Astrocyte of the spinal cord (primary cell): ENCODE measurements at regions not wholly inside any gene's neighbourhood (a gene's known extent, or its start where the extent isn't known, plus 50 kb on each side); places are given as distances from the start of the nearest gene placed in this dataset.
A peak's percentile ranks its signal among the peaks of the same experiment; 100 is the strongest.

ENCODE experiments used
- DNase-seq: peaks from one replicate; pipeline ENCODE4 v3.0.0; 2011; ENCODE audit warnings: low read depth, low spot score
- H3K4me3 ChIP-seq: 2 replicates; pipeline ENCODE4 v1.5.1; 2011; ENCODE audit warnings: low read depth, mild to moderate bottlenecking, low read length, moderate library complexity
- in situ Hi-C: cut with HindIII; loops from 2 replicates; pipeline ENCODE4 v1.10.0; 2017; ENCODE audit warnings: low sequenced_read_pairs
- TF ChIP-seq, protein P1 (sequence below): IDR thresholded peaks from 2 replicates; pipeline ENCODE4 v1.5.1; 2012; ENCODE audit warnings: low read depth, mild to moderate bottlenecking, low read length, inconsistent platforms

DNA sequence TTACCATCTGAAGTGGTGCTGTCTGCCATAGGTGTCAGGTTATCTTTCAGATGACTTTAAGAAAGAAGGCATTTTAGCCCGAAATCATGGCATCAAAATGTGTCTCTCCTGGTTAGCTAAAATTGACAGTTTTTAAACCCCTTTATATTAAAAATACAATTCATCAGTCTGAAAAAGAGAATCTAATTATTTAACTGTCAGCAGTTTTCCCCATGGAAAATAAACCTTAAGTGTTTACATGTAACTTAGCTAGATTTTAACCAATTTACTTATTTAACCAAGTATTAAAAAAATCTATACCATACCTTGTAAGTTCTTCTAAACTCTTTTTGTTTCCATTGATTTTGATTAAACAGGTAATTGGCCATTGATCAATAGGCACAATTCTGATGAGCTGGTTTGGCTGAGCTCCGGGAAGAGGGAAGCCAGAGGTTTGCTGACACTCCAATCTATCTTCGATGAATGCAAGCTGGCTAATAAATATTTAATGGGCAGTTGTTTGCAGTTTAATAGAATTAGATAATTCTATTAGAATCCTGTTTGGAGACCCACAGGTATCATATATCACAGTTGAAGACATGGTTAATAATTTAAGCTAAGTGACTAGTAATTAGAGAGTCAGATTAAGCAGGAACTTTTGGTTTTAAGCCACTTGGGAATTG lies 114.0 kb downstream of the MAT2B start:
- in situ Hi-C loops, result no loop called here
- no peak for DNase-seq
- no peak overlapping the region for H3K4me3 ChIP-seq
- TF ChIP-seq, protein P1, sequence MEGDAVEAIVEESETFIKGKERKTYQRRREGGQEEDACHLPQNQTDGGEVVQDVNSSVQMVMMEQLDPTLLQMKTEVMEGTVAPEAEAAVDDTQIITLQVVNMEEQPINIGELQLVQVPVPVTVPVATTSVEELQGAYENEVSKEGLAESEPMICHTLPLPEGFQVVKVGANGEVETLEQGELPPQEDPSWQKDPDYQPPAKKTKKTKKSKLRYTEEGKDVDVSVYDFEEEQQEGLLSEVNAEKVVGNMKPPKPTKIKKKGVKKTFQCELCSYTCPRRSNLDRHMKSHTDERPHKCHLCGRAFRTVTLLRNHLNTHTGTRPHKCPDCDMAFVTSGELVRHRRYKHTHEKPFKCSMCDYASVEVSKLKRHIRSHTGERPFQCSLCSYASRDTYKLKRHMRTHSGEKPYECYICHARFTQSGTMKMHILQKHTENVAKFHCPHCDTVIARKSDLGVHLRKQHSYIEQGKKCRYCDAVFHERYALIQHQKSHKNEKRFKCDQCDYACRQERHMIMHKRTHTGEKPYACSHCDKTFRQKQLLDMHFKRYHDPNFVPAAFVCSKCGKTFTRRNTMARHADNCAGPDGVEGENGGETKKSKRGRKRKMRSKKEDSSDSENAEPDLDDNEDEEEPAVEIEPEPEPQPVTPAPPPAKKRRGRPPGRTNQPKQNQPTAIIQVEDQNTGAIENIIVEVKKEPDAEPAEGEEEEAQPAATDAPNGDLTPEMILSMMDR, result no peak

DNA sequence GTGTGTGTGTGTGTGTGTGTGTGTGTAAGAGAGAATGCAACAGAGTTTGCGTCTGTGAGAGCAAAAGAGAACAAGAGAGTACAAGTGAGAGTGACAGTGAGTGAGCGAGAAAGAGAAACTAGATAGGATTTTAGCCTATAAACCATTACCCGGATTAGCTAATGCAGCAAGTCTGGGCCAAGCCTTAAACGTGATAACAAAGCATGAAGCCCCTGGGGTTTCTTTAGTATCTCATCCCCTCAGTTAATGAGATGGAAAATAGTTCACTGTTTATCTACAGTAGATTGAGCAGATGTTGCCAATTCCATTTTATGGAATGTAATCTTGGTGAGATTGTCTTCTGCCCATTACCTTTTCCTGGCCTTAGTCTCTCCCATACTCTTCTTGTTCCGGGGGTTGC lies 114.5 kb downstream of the MAT2B start:
- in situ Hi-C loops, result no loop called here
- TF ChIP-seq, protein P1, result no peak
- H3K4me3 ChIP-seq, result no peak overlapping the region
- DNase-seq, result no peak

- TF ChIP-seq, protein P1, result no peak
- H3K4me3 ChIP-seq, result no peak overlapping the region
- in situ Hi-C loops, result no loop called here
- peak; percentile 50 for DNase-seq
Measured at GRCh38 chr5:163622799-163623198, 117.4 kb downstream of the MAT2B start.

DNA sequence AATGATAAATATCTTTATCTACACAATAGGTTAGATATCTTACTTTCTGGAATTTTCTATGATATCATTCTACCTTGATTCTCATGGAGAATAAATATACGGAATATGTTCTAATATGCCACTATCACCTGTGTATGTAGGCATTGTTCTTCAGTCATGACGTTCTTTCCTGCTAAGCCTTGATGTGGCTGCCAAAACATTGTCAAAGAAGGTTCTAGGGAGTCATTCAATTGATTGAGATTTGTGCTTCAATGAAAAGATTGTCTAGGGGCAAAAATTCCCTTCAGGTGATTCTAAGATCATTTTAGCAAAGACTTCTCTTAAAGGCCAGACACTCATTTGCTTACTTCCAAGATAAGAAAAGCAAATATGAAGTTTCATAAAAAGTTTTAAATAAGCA lies 118.1 kb downstream of the MAT2B start:
- TF ChIP-seq, protein P1, result no peak
- no peak for DNase-seq
- in situ Hi-C loops, result no loop called here
- no peak overlapping the region for H3K4me3 ChIP-seq

DNA sequence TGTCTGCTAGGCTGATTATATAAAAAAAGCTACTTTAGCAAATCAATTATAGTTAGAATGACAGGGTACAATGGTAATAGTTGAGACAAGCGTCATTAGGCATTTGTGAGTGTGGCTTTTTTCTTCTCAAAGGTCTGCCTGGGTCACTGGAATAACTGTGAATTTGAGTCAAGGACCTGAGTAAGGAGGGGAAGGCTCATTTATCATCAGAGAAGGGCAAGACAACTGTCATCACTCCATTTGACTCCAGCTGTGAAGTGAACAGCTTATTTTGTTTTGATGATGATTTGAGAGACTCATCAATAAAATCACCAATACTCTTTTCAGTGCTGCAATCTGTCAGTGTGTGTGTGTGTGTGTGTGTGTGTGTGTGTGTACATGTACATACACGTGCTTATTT lies 118.6 kb downstream of the MAT2B start:
- no peak for DNase-seq
- in situ Hi-C loops, result no loop called here
- TF ChIP-seq, protein P1, result no peak
- H3K4me3 ChIP-seq, result no peak overlapping the region

GRCh38 chr5:163624431-163624830 lies 119.0 kb downstream of the MAT2B start:
- DNase-seq, result no peak
- TF ChIP-seq, protein P1, result no peak
- H3K4me3 ChIP-seq, result no peak overlapping the region
- in situ Hi-C loops, result no loop called here
